Activated gamma-delta T cell treated with Interleukin-2 at 50 U/mL for 16 hours (primary cell): ENCODE measurements at regions not wholly inside any gene's neighbourhood (a gene's known extent, or its start where the extent isn't known, plus 50 kb on each side); places are given as distances from the start of the nearest gene placed in this dataset.

Experiments used
- DNase-seq: peaks from one replicate; pipeline ENCODE4 v3.0.0-alpha.2; 2020

GRCh38 chr14:99100497-99101270, 171.3 kb downstream of the BCL11B start:
- no peak for DNase-seq

- no peak for DNase-seq
Measured at GRCh38 chr14:99101855-99102461, 170.0 kb downstream of the BCL11B start.

DNA sequence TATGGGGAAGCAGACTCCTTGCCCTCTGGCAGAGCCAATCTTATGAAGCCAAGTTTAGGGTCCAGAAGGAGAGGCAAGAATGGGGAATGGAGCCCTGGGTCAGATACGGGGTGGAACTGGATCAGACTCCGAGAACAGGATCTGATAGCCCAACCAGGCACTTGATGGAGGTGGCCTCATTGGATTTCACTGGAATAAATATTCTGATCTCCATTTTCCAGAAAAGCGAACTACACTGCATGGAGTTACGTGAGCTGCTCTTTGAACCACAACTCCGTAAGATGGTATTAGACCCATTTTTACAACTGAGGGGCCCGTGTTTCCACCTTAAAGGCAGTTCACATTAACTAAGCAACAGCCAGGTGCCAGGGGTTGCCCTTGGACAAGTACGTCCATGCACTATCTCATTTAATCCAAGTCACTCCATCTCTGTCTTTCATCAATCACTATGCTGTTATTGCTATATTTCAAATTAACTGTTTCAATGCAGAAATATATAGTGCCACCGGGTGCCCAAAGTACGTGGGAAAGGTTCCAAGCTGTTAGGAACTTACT, 155.2 kb downstream of the BCL11B start:
- DNase-seq, result no peak

DNA sequence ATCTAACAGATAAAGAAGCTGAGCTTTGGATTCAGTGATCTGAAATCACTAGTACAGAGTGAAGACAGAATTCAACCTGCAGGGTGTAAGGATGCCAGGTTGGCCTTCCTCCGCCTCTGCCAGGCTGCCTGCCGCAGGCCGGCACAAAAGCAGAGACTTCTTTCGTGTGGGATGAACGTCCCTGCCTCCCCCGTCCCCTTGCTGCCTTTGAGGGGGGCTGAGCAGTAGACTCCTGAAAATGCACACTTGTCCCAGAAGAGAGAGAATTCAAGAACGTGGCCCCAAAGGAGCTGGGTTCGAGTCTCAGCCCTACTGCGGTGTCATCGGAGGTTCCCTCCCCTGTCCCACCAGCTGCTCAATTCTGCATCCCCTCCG, 154.3 kb downstream of the BCL11B start:
- no peak for DNase-seq

- DNase-seq, result no peak
Measured at GRCh38 chr14:99118046-99118721, 153.8 kb downstream of the BCL11B start.

DNA sequence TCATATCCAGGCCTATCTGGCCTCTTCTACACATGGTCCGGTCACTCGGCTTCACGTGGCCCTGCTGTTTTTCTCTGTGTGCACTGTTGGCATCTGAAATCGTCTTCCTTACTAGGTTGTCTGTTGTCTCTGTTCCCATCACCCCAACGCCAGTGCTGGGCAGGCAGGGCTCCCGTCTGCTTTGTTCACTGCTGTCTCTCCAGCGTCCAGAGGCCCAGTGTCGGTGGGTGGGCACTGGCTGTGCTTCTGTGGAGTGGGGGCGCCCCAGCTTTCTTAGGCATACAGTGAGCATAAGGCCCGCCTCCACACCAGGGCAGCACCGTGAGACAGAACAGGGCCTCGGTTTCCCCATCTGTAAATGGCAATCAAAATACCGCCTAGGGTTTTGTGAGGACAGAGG, 153.1 kb downstream of the BCL11B start:
- DNase-seq, result no peak
